ENCODE measurements at regions not wholly inside any gene's neighbourhood (a gene's known extent, or its start where the extent isn't known, plus 50 kb on each side); places are given as distances from the start of the nearest gene placed in this dataset.

DNA sequence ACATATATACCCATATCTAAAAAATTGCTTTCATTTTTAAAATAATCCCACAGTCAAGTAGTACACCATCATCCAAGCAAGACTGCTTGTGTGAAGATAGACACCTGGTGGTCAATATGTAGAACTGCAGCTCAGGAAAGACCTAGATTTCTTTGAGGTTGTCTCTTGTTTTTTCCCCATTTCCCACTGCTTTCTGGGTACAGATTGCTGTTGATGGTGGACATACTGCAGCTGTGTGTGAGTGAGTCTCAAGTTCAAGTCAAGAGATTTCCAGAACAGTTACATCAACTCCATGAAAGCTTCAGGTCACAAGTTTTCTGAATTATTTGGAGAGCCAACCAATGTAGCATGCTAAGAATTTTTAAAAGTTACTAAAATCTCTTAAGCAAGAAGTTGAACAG lies 306.4 kb downstream of the DUSP10 start:
- POLR2A ChIA-PET, result no interaction called here
- BruUV-seq (replicated peaks), result no TSS peak
- CTCF ChIA-PET, result interaction anchor here (0.7 to 8.5 kb wide), 30 partner anchors 10 to 1020 kb away, joined by 3 to 142 read pairs (median 4); no protein-coding TSS in a partner anchor
- DNase-seq (ENCODE audit: low read depth, low spot score) (no peak), ATAC-seq (peak; percentile 55), FAIRE-seq (peak; percentile 80)
- H4K20me1 ChIP-seq (ENCODE audit: control insufficient read depth, insufficient read depth), result no peaks in the 10 kb centered on the region
- no peaks in the 10 kb centered on the region for H3K27me3 ChIP-seq (replicated peaks in 1 of 2; ENCODE audit: control insufficient read depth in 2 of 2, insufficient read depth in 2 of 2, low read length in 1 of 2)
- no peak overlapping the region for H2AFZ ChIP-seq (ENCODE audit: control insufficient read depth, low read depth, low read length)
- H3K4me3 ChIP-seq, result no peak overlapping the region
- H3K4me2 ChIP-seq (ENCODE audit: control insufficient read depth, insufficient read depth), result no peak overlapping the region
- RAD21 ChIA-PET (ENCODE audit: unreplicated experiment), result interaction anchor here (0.6 to 3.1 kb wide), 21 partner anchors 9 to 1020 kb away, joined by 3 to 28 read pairs (median 4); no protein-coding TSS in a partner anchor
- no peak overlapping the region for H3K27ac ChIP-seq (ENCODE audit: control insufficient read depth, insufficient read depth)
- no peaks in the 10 kb centered on the region for H3K36me3 ChIP-seq (ENCODE audit: control insufficient read depth in 2 of 2, insufficient read depth in 2 of 2, low read length in 1 of 2)
- H3K4me1 ChIP-seq (ENCODE audit: control insufficient read depth, insufficient read depth, low read length), result 0 out of 2 replicates have a peak, but pooled peaks cover 4% of the 10 kb centered on the region
- peak; percentile 88 for TF ChIP-seq RAD21 (IDR thresholded peaks at IDR 0.05; ENCODE audit: insufficient read depth, low read depth, low read length)
- TF ChIP-seq, protein P1, sequence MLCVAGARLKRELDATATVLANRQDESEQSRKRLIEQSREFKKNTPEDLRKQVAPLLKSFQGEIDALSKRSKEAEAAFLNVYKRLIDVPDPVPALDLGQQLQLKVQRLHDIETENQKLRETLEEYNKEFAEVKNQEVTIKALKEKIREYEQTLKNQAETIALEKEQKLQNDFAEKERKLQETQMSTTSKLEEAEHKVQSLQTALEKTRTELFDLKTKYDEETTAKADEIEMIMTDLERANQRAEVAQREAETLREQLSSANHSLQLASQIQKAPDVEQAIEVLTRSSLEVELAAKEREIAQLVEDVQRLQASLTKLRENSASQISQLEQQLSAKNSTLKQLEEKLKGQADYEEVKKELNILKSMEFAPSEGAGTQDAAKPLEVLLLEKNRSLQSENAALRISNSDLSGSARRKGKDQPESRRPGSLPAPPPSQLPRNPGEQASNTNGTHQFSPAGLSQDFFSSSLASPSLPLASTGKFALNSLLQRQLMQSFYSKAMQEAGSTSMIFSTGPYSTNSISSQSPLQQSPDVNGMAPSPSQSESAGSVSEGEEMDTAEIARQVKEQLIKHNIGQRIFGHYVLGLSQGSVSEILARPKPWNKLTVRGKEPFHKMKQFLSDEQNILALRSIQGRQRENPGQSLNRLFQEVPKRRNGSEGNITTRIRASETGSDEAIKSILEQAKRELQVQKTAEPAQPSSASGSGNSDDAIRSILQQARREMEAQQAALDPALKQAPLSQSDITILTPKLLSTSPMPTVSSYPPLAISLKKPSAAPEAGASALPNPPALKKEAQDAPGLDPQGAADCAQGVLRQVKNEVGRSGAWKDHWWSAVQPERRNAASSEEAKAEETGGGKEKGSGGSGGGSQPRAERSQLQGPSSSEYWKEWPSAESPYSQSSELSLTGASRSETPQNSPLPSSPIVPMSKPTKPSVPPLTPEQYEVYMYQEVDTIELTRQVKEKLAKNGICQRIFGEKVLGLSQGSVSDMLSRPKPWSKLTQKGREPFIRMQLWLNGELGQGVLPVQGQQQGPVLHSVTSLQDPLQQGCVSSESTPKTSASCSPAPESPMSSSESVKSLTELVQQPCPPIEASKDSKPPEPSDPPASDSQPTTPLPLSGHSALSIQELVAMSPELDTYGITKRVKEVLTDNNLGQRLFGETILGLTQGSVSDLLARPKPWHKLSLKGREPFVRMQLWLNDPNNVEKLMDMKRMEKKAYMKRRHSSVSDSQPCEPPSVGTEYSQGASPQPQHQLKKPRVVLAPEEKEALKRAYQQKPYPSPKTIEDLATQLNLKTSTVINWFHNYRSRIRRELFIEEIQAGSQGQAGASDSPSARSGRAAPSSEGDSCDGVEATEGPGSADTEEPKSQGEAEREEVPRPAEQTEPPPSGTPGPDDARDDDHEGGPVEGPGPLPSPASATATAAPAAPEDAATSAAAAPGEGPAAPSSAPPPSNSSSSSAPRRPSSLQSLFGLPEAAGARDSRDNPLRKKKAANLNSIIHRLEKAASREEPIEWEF (IDR thresholded peaks at IDR 0.05; ENCODE audit: insufficient replicate concordance, low read depth, low read length), result no peak
- peak; percentile 85 for TF ChIP-seq SMC3 (IDR thresholded peaks at IDR 0.05; ENCODE audit: borderline replicate concordance, low read length)
- 0 out of 2 replicates have a peak, but pooled peaks have one; percentile 8 for TF ChIP-seq RUNX3 (IDR thresholded peaks at IDR 0.05; ENCODE audit: low read length)
- no peak for TF ChIP-seq STAT1 (conservative IDR thresholded peaks at IDR 0.05)
- TF ChIP-seq, protein P2, sequence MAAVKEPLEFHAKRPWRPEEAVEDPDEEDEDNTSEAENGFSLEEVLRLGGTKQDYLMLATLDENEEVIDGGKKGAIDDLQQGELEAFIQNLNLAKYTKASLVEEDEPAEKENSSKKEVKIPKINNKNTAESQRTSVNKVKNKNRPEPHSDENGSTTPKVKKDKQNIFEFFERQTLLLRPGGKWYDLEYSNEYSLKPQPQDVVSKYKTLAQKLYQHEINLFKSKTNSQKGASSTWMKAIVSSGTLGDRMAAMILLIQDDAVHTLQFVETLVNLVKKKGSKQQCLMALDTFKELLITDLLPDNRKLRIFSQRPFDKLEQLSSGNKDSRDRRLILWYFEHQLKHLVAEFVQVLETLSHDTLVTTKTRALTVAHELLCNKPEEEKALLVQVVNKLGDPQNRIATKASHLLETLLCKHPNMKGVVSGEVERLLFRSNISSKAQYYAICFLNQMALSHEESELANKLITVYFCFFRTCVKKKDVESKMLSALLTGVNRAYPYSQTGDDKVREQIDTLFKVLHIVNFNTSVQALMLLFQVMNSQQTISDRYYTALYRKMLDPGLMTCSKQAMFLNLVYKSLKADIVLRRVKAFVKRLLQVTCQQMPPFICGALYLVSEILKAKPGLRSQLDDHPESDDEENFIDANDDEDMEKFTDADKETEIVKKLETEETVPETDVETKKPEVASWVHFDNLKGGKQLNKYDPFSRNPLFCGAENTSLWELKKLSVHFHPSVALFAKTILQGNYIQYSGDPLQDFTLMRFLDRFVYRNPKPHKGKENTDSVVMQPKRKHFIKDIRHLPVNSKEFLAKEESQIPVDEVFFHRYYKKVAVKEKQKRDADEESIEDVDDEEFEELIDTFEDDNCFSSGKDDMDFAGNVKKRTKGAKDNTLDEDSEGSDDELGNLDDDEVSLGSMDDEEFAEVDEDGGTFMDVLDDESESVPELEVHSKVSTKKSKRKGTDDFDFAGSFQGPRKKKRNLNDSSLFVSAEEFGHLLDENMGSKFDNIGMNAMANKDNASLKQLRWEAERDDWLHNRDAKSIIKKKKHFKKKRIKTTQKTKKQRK (IDR thresholded peaks at IDR 0.05; ENCODE audit: low read depth, low read length), result no peak
- TF ChIP-seq BCL11A (IDR thresholded peaks at IDR 0.05; ENCODE audit: low read depth, low read length), result no peak
- TF ChIP-seq NR2C2 (IDR thresholded peaks at IDR 0.05; ENCODE audit: borderline replicate concordance, control insufficient read depth, insufficient read length, low read depth), result no peak
- TF ChIP-seq, protein P3, sequence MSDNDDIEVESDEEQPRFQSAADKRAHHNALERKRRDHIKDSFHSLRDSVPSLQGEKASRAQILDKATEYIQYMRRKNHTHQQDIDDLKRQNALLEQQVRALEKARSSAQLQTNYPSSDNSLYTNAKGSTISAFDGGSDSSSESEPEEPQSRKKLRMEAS (IDR thresholded peaks at IDR 0.05; ENCODE audit: low read depth, low read length), result no peak
- TF ChIP-seq, protein P4, sequence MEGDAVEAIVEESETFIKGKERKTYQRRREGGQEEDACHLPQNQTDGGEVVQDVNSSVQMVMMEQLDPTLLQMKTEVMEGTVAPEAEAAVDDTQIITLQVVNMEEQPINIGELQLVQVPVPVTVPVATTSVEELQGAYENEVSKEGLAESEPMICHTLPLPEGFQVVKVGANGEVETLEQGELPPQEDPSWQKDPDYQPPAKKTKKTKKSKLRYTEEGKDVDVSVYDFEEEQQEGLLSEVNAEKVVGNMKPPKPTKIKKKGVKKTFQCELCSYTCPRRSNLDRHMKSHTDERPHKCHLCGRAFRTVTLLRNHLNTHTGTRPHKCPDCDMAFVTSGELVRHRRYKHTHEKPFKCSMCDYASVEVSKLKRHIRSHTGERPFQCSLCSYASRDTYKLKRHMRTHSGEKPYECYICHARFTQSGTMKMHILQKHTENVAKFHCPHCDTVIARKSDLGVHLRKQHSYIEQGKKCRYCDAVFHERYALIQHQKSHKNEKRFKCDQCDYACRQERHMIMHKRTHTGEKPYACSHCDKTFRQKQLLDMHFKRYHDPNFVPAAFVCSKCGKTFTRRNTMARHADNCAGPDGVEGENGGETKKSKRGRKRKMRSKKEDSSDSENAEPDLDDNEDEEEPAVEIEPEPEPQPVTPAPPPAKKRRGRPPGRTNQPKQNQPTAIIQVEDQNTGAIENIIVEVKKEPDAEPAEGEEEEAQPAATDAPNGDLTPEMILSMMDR (IDR thresholded peaks at IDR 0.05 in 2 of 3, conservative IDR thresholded peaks at IDR 0.05 in 1 of 3; ENCODE audit: control insufficient read depth in 2 of 3, extremely low read depth in 1 of 3, insufficient read depth in 1 of 3, low read depth in 3 of 3, low read length in 3 of 3), result peak; percentile 78 to 90 (median 80)
- no peak overlapping the region for H3K9ac ChIP-seq (ENCODE audit: control insufficient read depth, insufficient read depth, low read length)
- H3K9me3 ChIP-seq (replicated peaks; ENCODE audit: control insufficient read depth, insufficient read depth, low read length), result no peaks in the 10 kb centered on the region
- SMC1A ChIA-PET (ENCODE audit: uncharacterized antibody, unreplicated experiment), result interaction anchor here (0.7 to 2.4 kb wide), 26 partner anchors 8 to 1020 kb away, joined by 3 to 36 read pairs (median 4); partner anchors contain the start of gene HLX
- no peaks in the 10 kb centered on the region for H3K79me2 ChIP-seq (ENCODE audit: control insufficient read depth, insufficient read depth, low read length)
- intact Hi-C loops (cut with micrococcal nuclease; ENCODE audit: unreplicated experiment) (loop anchor here (1.0 to 10.0 kb wide), 6 partner anchors 171 to 1019 kb away; no protein-coding TSS in a partner anchor), in situ Hi-C loops (cut with MboI) (loop anchor here (5.0 kb wide), 1 partner anchor 558 kb away; the partner anchor contains the start of gene HLX)
